ENCODE measurements at regions not wholly inside any gene's neighbourhood (a gene's known extent, or its start where the extent isn't known, plus 50 kb on each side); places are given as distances from the start of the nearest gene placed in this dataset.

DNA sequence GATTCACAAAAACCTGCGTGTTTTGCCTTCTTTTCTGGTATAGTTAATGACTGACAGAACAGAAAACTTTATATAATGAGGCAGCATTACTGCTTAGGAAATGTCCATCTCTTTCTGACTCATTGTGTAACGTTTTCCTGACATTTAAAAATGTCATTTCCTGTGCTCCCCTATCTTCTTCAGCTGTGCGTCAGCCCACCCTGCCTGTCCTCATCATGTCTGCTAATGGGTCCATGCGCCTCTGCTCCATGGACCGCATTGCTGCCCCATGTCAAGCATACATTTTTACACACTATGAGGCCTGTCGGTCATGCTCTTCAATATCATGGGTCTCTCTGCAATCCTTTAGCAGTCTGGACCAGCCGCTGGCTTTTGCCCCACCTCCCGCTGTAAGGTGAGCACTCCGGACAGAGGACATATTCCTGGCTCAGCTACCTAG, 234.3 kb downstream of the CDCA7 start:
- DNase-seq (ENCODE audit: low read depth in 2 of 2), result no peak

DNA sequence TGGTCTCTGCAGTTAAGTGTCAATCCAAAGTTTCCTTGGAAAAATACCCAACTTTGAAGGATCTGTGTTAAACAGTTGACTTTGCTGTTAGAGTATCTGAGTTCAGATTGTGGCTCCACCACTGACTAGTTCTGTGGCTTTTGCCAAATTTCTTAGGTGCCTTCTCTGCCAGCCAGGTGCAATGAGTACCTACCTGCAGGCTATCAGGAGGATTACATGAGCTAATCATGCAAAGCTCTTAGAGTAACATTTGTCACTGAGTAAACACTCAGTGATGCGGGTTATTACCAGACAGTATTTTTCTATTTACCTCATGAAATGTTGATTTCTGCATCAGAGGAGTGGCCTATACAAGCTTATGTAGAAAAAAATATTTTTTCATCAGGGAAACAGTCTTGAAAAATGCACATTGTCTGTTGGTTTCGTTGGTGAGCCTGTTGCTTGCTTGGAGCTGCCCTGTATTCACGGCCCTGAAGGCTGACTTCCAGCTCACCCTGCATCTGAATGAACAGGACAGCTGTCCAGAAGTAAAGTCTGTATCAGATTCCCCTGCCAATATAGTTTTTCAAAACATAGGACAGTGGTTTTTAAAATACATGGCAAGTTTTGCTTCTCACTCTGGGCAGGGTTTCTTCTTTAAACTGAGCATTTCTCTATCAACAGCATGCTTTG, 235.1 kb downstream of the CDCA7 start:
- no peak for DNase-seq (ENCODE audit: low read depth in 2 of 2)

DNA sequence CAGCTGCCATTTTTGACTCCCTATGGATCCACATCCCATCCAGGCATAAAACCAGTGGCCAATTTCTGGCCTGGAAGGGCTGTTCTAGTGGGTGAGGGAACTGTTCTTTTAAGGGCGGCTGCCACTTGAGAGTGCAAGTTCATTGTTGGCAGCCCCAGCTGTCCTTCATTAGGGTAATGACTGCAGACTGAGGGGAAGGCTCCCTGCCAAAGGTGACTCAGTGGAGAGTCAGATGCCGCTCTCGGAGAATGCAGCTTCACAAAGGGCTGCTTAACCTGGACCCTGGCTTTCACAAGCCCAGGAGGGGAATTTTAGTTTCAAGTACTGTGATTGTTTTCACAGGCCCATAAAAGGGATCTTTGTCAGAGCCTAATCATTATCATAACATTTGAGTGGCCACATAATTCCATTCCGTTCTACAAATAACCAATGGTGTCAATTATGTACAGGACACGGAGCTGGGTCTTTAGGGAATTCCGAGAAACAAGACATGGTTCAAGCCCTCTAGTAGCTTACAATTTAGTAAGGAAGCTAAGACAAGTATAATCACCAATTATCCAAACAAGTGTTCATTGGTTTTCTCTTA, 235.7 kb downstream of the CDCA7 start:
- DNase-seq (ENCODE audit: low read depth in 2 of 2), result no peak

DNA sequence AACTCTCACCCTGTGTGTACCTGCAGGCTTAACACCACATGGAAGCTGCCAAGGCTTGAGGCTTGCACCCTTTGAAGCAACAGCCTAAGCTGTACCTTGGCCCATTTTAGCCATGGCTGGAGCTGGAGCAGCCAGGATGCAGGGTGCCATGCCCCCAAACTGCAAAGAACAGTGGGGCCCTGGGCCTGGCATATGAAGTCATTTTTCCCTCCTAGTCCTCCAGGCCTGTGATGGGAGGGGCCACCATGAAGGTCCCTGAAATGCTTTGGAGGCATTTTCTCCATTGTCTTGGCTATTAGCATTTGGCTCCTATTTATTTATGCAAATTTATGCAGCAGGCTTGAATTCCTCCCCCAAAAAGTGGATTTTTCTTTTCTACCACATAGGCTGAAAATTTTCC, 238.4 kb downstream of the CDCA7 start:
- DNase-seq (ENCODE audit: low read depth in 2 of 2), result no peak

DNA sequence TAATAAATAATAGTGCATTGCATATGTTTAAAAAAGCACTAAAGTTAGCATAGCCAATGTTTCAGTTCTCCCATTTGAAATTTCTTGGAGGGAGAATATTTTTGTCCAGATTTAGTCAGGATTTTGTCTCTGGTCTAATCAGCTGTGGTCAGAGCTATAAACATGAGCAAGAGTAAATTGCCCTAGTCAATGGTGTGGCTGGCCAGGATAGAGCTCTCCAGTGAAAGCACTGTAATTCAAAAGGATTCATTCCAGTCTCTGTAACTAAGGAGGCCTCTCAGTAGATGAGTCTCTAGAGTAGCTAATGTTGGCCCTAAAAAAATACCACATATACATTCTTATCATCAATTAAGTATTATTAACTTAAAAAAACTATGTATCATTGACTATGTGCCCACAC, 241.6 kb downstream of the CDCA7 start:
- no peak for DNase-seq (ENCODE audit: low read depth in 2 of 2)

DNA sequence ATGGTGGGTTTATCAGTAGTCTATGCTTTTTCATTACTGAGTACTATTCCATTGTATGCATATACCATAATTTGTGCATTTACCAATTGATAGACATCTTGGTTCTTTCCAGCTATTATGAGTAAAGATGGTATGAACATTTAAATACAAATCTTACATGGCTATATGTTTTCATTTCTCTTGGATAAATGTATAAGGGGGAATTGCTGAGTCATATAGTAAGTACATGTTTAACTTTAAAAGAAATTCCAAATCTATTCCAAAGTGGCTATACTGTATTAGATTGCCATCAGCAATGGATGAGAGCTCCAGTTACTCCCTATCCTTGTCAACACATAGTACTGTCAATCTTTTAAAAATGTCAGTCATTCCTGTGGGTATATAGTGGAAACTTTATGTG, 243.9 kb downstream of the CDCA7 start:
- no peak for DNase-seq (ENCODE audit: low read depth in 2 of 2)

DNA sequence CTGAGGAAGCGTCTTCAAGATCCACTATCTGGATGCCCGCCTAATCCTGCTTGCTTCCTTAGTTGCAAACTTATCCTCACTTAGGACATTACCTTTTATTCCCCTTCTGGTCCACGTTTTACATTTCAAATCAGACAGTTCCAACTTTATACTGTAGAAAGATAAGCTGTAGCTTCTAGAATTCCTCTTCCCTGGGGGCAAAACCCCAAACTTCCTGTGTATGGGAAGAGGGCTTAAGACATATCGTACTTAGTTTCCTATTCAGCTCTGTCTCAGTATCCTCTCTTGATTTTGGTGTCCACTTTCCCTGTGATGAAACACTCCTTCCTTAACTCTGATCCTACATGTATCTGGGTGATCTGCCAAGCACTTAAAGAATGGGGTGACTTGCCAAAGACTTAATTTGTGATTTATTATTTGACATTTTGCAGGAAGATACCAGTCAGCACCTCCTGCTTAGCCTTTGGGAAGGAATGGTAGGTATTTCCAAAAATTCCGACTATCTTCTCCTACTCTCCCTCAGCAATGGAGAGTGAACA, 245.2 kb downstream of the CDCA7 start:
- DNase-seq (ENCODE audit: low read depth in 2 of 2), result no peak

DNA sequence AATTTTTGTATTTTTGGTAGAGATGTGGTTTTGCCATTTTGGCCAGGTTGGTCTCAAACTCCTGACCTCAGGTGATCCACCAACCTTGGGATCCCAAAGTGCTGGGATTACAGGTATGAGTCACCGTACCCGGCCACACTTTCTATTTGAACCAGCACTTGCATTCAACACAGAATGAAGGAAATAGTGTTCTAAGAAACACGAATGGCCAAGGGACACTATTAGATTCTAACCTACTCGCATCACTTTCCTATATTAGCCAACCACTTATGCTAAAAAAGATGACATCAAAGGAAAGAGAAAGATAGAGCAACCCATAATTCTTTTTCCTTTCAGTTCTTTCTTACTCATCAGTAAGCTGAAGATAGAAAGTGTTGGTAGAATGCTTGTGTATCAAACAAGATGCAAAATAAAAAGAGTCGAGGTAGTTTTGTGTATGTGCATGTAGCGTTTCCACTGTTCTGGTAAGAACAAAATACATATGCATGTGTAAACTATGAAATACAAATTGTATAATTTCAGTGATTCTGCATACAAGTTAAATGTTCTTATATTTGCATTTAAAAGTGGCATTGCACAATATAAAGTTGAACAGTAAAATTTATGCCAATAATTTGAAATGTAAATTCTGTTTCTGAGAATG, 247.6 kb downstream of the CDCA7 start:
- DNase-seq (ENCODE audit: low read depth in 2 of 2), result no peak

DNA sequence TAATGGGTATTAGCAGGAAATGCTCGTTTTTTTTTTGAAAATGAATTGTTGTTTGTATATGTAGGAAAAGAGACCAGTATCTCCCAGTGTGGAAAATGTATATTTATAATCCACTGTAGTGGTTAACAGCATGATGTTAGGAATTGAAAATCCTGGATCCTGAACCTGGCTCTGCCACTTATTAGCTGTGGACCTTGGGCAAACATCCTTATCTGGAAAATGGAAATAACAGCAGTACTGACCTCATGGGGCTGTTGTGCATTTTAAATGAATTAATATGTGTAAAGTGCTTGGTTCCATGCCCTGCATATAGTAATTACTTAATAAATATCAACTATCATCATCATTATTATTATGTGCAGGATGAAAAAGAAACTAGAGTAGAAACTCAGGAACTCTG, 251.3 kb downstream of the CDCA7 start:
- no peak for DNase-seq (ENCODE audit: low read depth in 2 of 2)

DNA sequence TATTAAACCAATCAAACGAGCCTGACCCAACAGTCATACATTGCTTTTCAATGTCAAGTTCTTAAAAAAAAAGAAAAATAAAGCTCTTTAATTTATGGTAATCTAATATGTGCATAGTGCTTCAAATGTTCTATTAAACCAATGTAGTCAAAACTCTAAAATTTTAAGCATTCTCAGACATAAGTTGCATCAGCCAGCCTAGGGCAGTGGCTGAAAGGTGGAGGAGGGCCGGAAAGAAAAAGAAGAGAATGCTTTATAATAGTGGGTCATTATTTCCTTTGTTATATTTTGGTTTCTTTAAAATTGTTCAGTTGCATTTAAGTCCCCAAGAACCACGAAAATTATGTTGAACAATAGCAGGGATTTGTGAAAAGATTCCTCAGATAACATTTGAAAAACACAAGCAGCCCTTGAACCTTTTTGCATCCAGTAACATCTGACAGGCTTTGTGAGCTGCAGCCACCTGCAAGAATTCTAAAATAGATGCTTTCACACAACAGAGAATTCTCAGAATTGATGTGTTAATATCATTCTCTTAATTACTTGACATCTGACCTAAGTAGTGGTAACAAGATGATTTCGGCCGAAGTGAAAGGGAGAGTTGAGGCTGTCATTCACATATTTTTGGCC, 252.1 kb downstream of the CDCA7 start:
- DNase-seq (ENCODE audit: low read depth in 2 of 2), result no peak

DNA sequence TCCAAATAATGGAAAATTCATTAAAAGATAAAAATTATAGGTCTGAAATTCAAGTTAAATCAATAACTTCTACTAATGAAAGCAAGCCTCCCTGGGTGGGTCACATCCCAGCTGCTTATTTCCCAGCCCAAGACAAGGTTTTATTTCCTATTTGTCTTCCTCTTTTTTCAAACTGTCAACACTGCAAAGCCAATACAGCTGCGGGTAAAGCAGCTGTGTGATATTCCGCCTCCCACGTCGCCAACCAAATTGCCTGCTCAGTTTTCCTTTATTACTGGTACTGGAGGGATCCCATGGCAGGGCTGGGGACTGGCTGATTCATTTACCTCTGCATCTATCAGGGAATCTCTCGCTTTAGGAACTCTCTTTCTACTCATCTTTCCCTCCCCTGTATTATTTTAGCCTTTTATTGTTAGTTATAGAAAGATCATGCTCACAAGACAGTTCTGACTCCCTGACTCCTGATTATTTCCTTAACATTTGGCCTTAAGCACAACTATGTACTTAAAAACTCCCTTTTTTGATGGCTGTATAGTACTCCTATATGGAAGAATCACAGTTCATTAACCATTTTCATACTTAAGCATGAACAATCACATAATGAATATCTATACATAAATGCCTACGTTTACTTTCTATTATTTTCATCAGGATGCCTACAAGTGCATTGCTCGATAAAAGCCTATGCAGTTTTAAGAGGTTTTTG, 253.1 kb downstream of the CDCA7 start:
- no peak for DNase-seq (ENCODE audit: low read depth in 2 of 2)

DNA sequence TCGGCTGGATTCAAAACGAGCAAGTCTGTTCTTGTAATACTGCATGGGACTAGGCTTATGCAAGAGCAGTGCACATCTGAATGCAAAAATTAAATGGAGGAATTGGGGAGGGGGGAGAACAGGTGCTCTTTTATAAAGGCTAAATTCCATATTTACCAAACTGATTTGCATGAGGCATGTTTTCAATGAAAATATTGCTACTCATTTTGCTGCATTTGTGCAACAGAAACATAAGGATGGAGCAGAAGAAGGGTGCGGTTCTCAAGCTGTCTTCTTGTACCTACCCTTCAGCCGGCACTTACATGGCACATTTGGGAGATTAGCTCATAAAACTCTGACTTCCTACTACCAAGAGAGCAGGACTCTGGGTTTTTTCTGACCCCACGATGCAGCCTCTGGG, 256.4 kb downstream of the CDCA7 start:
- DNase-seq (ENCODE audit: low read depth in 2 of 2), result no peak

DNA sequence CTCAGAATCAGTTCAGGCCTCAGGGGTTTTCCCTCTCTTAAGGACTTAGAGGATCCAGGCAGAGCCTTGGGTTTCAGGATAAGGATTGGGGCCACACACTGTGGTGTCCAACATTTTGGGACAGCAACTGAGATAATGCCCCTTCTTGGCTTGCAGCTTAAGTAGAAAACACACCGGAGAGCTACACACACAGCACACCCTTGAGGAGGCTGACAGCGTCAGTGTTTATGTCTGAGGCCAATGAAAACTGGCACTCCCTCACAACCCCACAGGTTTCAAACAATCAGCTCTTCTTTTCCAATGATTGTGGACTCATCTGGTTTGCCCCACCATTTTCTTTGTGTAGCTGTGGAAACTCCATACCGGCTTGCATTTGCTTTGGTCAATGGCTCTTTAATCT, 257.7 kb downstream of the CDCA7 start:
- DNase-seq (ENCODE audit: low read depth in 2 of 2), result no peak

DNA sequence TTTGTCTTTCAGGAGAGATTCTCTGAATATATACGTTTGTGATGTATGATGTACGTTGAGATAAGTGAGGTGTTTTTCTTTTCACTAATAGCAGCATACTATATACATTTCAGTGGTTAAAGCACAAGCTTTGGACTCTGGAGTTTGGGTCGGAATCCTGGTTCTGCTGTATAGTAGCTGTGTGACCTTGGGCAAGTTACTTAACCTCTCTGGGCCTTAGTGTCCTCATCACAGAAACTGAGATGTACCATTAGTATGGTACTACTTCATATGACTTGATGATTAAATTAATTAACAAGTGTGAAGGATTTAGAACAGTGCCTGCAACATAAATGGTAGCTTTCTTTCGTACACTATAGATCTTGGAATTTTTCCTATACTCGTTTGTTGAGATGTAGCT, 258.7 kb downstream of the CDCA7 start:
- DNase-seq (ENCODE audit: low read depth in 2 of 2), result no peak

DNA sequence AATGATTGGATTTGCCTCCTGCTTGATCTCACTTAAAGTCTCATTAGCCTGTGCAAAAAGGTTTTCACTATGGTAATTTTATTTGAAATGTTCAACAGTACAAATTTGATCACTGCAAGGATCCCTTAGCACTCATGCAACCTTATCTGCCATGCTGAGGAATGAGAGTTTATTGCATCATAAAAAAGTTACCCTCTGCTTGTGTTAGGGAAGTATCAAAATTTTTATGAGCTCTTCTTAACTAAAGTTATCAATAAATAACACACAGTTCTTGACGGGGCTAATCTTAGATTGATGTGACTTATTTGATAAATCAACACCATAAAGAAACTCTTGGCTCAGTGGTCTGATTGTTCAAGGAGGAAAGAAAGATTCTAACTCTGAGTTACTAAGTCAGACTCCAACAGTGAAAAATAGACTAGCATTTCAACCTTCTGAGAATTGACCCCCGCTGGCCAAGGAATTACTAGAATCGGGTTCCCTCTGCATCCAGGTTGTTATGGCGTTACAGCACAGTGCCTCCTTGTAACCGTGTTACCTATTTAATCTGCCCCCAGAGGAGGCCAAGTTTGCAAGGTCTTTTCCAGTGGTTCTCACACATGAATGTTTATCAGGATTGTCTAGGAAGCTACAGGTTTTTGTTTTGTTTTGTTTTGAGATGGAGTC, 259.7 kb downstream of the CDCA7 start:
- DNase-seq (ENCODE audit: low read depth in 2 of 2), result no peak

DNA sequence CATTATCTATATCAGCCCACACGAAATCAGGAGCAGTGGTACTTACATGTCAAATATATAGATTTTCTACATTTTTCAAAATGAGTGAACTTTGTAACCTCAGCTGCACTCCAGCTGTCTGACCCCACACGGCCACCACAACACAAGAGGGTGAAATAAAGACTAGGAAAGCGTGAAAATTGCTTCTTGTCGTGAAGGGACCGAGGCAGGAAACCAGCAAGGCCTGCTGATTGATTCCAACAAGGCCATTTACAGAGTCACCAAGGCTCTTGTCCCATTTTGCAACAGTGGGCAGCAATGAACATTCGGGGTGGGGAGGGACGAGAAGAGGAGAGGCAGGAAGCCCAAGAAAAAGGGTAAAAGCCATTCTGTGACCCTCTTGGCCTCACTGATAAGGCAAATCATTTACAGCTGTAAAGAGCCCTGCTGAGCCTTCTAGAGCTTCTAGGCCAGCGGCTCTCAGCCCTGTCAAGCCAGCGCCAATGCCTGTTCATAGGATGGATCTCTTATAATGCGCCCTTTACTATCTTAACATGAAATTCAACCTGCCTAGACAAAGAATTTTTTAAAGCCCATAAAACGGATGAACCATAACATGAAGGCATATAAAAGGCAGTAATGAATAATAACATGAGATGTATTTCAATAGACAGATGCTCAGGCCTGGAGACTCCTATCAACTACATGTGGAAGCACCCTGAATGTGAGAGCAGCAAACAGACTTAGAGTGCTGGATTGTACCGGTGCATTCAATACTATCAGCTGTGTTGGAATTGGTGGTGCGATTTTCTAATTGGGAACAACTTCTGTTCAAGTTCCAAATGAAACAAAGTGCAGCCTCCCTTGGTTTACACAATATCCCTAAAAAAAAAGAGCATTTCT, 269.0 kb downstream of the CDCA7 start:
- no peak for DNase-seq (ENCODE audit: low read depth in 2 of 2)

DNA sequence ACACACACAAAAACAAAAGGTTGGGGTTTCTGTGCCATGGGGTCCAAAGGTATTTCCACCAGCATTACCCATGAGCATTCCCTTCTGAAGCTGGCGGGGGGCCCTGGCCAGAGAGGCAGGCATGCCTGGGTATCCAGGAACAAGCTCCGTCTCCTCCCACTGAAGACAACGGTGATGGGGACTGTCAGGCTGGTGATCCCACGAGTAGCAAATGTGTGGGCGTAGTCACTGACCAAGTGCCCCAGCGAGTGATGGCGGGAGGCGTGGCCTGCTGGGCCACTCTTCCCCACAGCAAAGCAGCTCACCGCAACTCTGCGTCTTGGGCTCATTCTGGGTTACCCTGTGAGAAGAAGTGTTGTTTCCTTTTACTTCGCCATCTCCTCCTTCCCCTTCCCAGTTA, 270.6 kb downstream of the CDCA7 start:
- no peak for DNase-seq (ENCODE audit: low read depth in 2 of 2)

DNA sequence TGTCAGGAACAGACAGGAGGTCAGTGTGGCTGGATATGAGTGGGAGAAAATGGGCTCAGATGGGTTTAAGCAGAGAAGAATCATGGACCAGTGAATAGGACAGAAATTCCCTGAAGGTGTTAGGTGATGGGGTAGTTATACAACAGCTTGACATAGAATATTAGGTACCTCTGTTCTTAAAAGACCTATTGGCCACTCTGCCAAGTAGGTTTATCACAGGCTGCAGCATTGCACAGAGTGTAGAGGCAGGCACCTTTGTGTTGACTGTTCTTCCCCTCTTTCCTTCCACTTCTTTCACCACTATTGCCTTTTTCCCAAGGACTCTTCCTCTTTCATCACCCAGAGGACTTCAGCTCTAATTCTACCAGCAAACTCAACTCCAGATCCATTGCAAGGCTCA, 274.4 kb downstream of the CDCA7 start:
- no peak for DNase-seq (ENCODE audit: low read depth in 2 of 2)

DNA sequence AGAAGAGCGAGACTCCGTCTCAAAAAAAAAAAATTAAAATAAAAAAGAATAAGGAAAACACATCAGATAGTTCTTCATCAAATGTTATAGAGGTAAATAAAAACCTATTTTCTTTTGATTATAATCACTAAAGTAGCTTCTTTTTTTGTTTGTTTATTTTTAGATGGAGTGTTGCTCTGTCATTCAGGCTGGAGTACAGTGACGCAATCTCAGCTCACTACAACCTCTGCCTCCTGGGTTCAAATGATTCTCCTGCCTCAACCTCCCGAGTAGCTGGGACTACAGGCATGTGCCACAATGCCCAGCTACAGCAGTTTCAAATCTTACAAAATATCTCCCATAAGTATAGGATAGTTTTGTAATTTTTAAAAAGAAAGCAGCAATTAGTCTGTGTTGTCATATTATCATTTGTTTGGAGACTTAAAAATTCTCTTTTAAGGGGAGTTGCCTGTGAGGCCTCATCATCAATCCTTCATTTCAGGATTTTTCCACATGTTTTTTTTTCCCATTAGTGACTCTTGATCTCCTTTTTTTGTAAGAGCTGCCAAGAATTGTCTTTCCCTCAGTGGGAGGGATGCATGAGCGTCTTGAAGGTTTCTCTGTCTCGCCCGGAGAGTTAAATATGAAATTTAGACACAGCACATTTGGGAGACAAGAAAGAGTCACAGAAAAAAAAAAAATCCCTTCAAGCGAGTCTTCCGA, 275.9 kb downstream of the CDCA7 start:
- DNase-seq (ENCODE audit: low read depth in 2 of 2), result no peak

DNA sequence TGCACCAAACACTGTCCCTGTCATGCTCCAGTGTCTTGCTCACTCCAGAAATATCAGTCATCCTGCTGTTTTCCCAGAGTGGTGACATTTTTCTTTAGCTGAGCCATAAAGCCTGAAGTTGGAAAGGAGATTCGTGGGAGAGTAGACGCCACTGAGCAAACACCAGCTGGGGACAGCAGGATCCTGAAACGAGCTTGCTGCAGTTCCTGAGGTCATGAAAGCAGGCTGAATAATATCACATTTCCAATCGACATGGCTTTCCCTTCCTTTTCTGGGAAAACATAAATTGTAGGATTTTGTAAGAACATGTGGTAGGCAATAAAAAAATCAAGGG, 276.4 kb downstream of the CDCA7 start:
- DNase-seq (ENCODE audit: low read depth in 2 of 2), result no peak

Data from activated CD4-positive, alpha-beta T cell treated with anti-CD3 and anti-CD28 coated beads for 24 hours (primary cell).